H1 (cell line): ENCODE measurements at regions not wholly inside any gene's neighbourhood (a gene's known extent, or its start where the extent isn't known, plus 50 kb on each side); places are given as distances from the start of the nearest gene placed in this dataset.

ENCODE experiments used
- CBX5 ChIP-seq: fragments of 300-800, 300-1000 bp; sonication (generic); IDR thresholded peaks from 2 replicates; pipeline ENCODE4 v1.7.1; 2016; ENCODE audit warnings: antibody characterized with exemption, low read length, low read depth
- EZH2 ChIP-seq: fragments of 200-600 bp; sonication (generic); IDR thresholded peaks from 2 replicates; pipeline ENCODE4 v1.7.1; 2012; ENCODE audit warnings: low read depth, mild to moderate bottlenecking, moderate library complexity, low read length, inconsistent platforms; ENCODE audit not compliant: severe bottlenecking
- RFX5 ChIP-seq: IDR thresholded peaks from 2 replicates; pipeline ENCODE4 v1.6.1; 2011; ENCODE audit warnings: low read depth, low read length, improper control_type of control experiment, borderline replicate concordance
- SP1 ChIP-seq: IDR thresholded peaks from 2 replicates; pipeline ENCODE4 v1.6.1; 2011; ENCODE audit warnings: low read depth, low read length

DNA sequence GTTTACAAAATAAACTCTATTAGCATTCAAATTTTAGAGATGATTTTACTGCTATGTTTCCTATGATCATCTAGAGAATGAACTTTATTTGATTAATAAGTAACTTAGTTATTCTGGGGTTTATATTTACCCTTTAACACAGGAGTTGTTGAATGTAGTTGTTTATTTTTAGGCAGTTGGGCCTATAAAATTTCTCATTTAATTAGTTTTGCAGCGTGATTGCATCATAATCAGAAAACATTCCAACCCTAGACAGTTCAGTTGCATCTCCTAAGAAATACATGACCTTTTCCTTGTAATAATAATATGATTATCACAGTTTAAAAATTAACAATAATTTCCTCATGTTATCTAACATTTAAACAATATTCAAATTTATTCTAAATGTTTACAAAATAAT lies 224.7 kb upstream of the CDH7 start:
- TF ChIP-seq EZH2 (no peak), RFX5 (no peak), SP1 (no peak), CBX5 (no peak)
